ENCODE measurements at regions not wholly inside any gene's neighbourhood (a gene's known extent, or its start where the extent isn't known, plus 50 kb on each side); places are given as distances from the start of the nearest gene placed in this dataset.
"Not testable (repeated sequence)": the region's sequence is repeated elsewhere in the genome, so short reads cannot be mapped to it uniquely, and the experiment has no call there.

- DNase-seq, result peak; percentile 67 to 69
Measured at GRCh38 chr6:6724539-6725467, 136.3 kb downstream of the LY86 start.

- DNase-seq, result no peak
Measured at GRCh38 chr6:6725468-6726209, 137.1 kb downstream of the LY86 start.

GRCh38 chr6:6728169-6728941 is 139.8 kb downstream of the LY86 start:
- no peak for DNase-seq

- DNase-seq, result no peak
Measured at GRCh38 chr6:6729971-6730370, 141.5 kb downstream of the LY86 start.

- no peak for DNase-seq
Measured at GRCh38 chr6:6730831-6731230, 142.3 kb downstream of the LY86 start.

GRCh38 chr6:6734479-6735465 is 146.3 kb downstream of the LY86 start:
- no peak for DNase-seq

- DNase-seq, result no peak
Measured at GRCh38 chr6:6736791-6737654, 148.5 kb downstream of the LY86 start.

GRCh38 chr6:6737671-6738070 is 149.2 kb downstream of the LY86 start:
- DNase-seq, result no peak

GRCh38 chr6:6738108-6738507 is 149.6 kb downstream of the LY86 start:
- DNase-seq, result no peak

GRCh38 chr6:6738922-6739716 is 150.6 kb downstream of the LY86 start:
- no peak for DNase-seq

GRCh38 chr6:6740595-6740994 is 152.1 kb downstream of the LY86 start:
- DNase-seq, result no peak

GRCh38 chr6:6741264-6741663 is 152.7 kb downstream of the LY86 start:
- no peak for DNase-seq

GRCh38 chr6:6742535-6742934 is 154.0 kb downstream of the LY86 start:
- no peak for DNase-seq

- no peak for DNase-seq
Measured at GRCh38 chr6:6744551-6744950, 156.0 kb downstream of the LY86 start.

GRCh38 chr6:6745637-6746332 is 157.3 kb downstream of the LY86 start:
- DNase-seq, result not testable (repeated sequence)

GRCh38 chr6:6746333-6746969 is 157.9 kb downstream of the LY86 start:
- DNase-seq, result no peak

GRCh38 chr6:6746970-6747338 is 158.4 kb downstream of the LY86 start:
- no peak for DNase-seq

- DNase-seq, result no peak
Measured at GRCh38 chr6:6747371-6747770, 158.9 kb downstream of the LY86 start.

GRCh38 chr6:6748001-6748400 is 159.5 kb downstream of the LY86 start:
- DNase-seq, result no peak

Data from stimulated activated CD4-positive, alpha-beta T cell treated with anti-CD3 and anti-CD28 coated beads, Interleukin-2, amount 100 ng/mL, for 24 hours (primary cell).